SKM-1 treated with dmso at 0.1 percent for 144 hours (cell line): ENCODE measurements at regions not wholly inside any gene's neighbourhood (a gene's known extent, or its start where the extent isn't known, plus 50 kb on each side); places are given as distances from the start of the nearest gene placed in this dataset.

Experiments used
- DNase-seq: peaks from one replicate; lab custom pipeline; 2025; ENCODE audit not compliant: unreplicated experiment; lab: John Stamatoyannopoulos, UW

DNA sequence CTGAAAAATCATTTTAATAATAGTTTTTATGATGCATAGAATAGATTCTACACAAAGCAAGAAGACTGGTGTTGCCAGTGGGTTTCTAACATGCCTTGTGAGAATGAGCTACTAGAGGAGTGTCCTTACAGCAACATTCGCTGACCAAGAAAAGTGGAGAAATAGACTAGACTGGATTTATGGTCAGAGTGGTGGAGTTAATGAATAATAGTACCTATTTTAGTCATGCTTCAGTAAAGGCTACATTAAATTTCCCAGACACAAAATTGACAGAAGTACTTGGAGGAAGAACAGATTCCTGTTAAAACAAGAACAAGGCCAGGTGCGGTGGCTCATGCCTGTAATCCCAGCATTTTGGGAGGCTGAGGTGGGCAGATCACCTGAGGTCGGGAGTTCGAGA, 539.2 kb downstream of the ETS1 start:
- DNase-seq = no peak

DNA sequence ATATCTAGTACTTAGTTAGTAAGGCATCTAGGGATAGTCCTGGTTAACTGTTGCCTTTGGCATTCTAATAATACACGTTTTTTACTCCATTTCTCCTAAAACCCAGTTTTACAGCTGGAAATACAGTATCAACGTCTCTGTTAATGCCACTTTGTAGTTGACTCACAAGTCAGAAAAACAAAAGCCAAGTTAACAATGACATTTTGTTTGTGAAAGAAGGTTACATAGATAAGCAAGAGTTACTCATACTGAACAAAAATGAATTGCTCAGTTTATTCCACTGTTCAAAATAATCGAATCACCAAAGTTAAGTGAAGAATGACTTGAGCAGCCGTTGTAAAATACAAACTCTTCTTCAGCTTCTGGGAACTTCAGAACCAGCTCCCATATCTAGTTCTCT, 540.3 kb downstream of the ETS1 start:
- no peak for DNase-seq

- DNase-seq = no peak
These were observed 541.1 kb downstream of the ETS1 start for GRCh38 chr11:128046213-128046612.

DNA sequence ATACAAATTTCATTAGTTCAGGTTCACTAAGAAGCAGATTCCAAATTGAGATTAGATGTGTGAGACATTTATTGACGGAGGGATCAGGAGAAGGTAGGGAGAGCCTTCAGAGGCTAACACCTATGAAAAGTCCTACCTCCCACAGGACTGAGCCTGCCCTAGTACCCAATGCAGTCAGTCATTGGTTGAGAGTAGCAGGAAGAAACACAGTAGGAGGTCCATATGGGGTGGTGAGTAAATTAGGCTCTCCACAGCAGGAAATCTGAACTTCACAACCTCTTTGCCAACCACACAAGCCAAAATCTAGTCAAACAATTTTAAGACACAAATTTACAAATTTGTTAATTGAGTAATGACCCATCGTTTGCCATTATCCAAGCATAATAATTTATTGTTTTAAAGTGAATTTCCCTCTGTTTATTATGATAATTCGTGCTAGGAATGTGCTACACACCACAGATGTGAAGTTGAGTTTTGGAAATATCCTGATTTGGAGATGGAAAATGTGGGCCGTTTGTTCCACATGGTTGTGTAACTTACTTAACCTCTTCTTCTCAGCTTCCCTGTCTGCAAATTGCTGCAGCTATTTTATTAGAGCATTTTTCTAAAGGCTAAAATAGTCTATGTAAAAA, 542.1 kb downstream of the ETS1 start:
- no peak for DNase-seq

DNA sequence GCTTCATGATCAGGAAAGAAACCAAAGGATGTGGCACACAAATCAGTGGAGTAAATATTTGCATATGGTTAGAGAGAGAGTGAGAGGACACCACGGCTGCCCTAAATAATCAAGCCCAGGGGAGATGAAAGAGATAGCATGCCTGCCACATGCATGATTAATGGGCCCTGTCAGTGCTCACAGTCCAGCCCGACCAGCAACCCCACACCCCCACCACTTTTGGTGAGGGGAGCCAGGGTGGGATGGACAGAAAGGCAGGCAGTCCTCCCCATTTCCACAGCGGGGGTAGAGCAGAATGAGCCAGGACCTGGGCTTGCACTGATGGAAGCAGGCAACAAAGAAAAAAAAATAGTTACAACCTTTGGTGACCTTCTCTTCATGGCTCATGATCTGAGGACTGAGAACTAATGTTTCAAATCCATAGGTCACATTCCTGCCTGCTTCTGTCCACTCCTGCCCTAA, 545.0 kb downstream of the ETS1 start:
- no peak for DNase-seq

DNA sequence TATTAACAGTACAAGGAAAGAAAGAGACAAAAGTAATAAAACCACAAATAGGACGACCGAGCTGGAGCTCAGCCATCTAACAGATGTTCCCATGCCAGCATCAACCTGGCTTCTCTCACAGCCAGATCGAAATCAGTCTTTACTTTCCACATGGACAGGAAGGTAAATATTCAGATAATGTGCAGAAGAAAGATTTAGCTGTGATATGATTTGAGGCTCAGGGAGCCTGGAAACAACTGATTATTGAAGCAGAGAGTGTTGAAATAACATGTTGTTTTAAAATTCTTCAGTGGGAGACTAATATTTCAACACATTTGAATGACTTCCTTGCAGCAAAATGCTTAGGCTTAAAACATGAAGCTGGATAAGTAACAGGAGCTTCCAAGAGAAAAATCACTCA, 546.8 kb downstream of the ETS1 start:
- DNase-seq = peak; percentile 58

GRCh38 chr11:128039140-128040021, 548.0 kb downstream of the ETS1 start:
- DNase-seq = peak; percentile 95

DNA sequence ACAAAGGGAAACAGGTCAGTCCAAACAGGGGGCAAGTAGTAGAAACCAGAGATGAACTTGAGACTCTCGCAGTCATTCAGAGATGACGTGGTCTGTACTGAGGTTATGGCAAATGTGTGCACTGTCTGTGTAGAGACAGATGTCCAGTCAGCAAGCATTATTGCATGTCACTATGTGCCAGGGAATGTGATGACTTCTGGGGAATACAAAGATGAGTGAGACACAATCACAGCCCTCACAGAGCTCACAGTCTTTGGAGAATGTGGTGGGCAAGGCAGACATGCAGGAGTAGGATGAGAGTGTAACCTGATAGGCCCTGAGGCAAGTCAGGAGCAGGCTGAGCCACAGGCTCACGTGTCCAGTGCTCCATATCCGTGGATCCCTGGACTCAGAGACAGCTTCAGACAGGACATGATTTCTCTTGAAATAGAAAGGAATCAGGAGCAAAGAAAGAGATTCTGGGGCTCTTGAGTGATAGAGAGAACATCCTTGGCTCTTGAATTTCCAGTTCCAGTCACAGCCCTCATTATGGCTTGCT, 550.7 kb downstream of the ETS1 start:
- no peak for DNase-seq

DNA sequence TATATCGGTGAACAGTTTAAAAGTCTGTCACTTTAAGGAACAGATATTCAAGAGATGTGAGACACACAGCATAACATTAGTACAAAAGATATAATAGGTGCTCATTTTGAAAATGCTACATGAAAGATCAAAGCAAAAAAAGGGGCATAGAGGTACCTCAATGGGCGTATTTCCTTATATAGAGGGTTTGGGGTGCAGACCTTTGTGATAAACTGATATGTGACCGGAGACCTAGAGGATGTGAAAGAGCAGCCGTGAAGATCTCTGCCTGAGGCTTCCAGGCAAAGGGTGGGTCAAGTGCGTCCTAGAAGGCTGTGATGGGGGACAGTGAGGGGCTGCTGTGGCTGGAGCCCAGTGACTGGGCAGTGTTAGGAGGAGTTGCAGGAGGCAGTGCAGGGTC, 551.4 kb downstream of the ETS1 start:
- DNase-seq = no peak

DNA sequence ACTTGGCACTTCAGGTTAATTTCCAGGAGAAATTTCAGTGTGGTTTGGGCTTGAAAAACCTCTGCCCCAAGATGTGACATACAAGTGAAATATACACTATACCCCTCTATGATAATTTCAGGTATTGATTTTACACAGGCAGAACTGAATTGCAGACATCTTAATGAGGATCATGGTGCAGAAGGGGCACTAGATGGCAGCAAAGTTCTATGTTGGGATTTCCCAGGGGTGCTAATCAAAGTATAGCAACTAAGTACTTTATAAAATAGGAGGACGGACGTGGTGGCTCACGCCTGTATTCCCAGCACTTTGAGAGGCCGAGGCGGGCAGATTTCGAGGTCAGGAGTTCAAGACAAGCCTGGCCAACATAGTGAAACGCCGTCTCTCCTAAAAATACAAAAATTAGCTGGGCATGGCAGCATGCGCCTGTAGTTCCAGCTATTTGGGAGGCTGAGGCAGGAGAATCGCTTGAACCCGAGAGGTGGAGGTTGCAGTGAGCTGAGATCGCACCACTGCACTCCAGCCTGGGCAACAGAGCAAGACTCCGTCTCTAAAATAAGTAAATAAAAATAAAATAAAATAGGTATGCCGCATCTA, 555.7 kb downstream of the ETS1 start:
- DNase-seq = peak; percentile 71

DNA sequence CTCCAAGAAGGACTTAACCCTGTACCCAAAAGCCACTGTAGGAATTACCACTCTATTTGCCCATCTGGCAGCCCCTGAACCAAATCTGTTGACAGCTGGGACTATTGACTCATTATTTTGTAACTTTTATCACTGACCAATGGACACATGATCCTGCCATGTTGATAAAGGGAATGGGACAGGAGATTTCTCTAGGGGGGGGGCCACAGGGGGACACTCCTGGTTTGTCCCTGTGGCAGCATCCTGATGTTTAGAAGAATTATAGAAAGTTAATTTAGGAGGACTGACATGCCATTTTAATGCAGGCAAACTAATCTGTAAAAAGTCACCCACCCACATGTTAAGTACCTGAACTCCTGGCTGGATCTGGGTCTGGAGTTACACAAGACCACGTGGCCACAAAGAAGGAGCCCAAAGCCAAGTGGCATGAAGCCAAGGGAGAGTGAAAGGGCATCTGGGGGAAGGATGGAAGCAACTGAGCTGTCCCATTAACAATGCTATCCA, 558.1 kb downstream of the ETS1 start:
- no peak for DNase-seq

DNA sequence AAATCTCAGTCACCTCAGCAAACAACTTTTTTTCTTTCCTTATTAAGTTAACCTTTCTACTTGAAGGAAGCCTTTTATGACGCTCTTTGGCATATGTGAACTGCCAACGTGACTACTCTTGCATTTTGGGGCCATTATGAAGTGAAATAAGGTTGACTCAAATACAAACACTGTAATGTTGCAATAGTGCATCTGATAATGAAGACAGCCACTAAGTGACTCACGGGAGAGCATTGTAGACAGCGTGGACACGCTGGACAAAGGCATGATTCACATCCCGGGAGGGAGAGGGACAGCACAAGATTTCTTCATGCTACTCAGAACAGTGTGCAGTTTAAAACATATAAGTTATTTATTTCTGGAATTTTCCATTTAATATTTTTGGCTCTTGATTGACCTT, 560.8 kb downstream of the ETS1 start:
- DNase-seq = no peak

- no peak for DNase-seq
These were observed 564.6 kb downstream of the ETS1 start for GRCh38 chr11:128022761-128023160.

GRCh38 chr11:128022007-128022368, 565.4 kb downstream of the ETS1 start:
- DNase-seq = no peak

- no peak for DNase-seq
These were observed 565.9 kb downstream of the ETS1 start for GRCh38 chr11:128021349-128022006.

DNA sequence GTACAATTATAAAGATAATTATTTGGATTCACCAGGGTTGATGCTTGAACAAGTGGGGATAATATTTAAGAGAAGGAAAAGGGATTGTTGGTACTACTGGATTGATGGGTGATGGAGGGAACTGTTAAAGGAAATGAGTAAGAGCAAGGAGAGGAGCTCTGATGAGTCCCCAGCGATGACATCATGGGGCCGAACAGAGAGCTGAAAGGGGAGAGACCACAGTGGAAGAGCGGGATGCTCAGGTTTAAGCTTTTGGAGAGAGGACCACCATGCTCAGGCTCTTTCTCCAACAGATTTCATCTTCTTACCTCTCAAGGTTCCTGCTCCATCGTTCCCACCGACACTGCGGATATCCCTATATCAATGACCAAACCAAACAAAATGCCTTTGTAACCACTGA, 568.7 kb downstream of the ETS1 start:
- no peak for DNase-seq

DNA sequence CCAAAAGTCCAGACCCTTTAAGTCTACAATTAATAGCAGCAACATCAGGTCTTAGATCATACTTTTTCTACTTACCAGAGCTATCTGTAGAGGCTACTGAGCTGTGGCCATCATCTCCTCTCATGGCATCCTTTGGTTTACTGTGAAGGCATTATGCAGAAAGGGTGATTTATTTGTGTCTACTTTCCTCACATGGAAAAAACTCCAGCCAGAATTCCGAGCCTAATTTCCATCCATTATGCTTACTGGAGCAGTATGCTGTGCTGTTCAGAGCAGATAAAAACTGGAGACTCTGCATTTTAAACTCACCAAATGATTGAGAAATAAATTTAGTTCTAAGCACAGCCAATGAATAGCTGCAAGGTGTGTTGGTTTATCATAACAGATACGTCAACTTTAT, 581.8 kb downstream of the ETS1 start:
- DNase-seq = no peak

DNA sequence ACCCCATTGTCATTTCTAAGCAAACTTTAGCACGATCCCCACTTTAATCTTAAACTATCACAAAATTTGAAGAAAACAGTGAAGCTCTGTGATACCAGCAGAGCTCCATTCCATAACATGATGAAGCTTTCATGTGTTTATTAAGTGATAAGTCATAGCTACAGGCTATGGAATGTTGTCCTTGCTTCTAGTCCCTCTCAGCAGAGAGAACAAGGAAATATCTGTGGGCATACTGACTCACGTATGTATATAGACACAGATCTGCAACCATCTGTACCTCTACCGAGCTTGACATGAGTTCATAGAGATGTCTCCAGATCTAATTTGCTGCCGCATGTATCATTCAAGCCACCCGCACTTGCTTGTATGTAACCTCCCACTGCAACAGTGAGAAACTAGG, 588.9 kb downstream of the ETS1 start:
- no peak for DNase-seq

DNA sequence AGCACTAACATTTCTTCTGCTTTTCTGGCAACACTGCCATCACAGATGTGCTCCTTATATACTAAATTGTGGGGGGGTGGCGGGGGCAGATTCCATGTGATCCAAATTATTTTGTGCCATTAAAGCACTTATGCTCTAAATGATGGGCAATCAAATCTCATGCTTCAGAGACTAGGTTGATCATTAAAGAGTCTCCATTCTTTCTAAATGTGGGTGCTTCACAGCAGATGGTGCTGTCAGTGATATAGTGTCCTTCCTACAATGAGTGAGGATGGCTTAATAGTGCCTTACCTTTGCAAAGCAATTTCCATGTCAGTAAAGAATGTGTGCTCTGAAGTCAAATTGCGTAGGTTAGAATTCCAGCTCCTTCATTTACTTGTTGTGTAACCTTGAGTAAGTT, 589.8 kb downstream of the ETS1 start:
- DNase-seq = no peak

DNA sequence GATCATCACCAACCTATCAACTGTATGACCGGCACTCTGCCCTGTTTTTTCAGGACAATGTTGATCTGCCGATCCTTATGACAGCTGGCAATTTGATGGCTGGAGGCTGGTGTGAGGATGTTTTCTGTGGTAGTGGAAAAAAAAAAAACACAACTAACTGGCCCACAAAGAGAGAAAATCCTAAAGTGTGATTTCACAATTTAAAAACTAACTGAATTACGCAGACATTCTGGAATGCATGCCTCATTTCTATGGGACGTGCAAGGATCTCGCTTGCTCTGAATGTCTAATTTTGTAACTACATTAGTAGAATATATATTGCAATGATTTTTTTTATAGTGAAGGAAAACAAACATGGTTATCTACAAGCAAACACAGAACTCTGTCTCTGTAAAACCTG, 590.5 kb downstream of the ETS1 start:
- no peak for DNase-seq

- no peak for DNase-seq
These were observed 591.4 kb downstream of the ETS1 start for GRCh38 chr11:127995921-127996320.
